NOMO-1 (cell line): ENCODE measurements at regions not wholly inside any gene's neighbourhood (a gene's known extent, or its start where the extent isn't known, plus 50 kb on each side); places are given as distances from the start of the nearest gene placed in this dataset.
A peak's percentile ranks its signal among the peaks of the same experiment; 100 is the strongest.
"Not testable (repeated sequence)": the region's sequence is repeated elsewhere in the genome, so short reads cannot be mapped to it uniquely, and the experiment has no call there.

Experiments used
- DNase-seq, 2 experiments: peaks; one replicate each; lab custom pipeline; 2025; ENCODE audit not compliant: unreplicated experiment in 2 of 2; lab: John Stamatoyannopoulos, UW

GRCh38 chr1:73859227-73859626, 338.7 kb downstream of the LRRIQ3 start:
- no peak for DNase-seq

GRCh38 chr1:73854527-73854926, 343.4 kb downstream of the LRRIQ3 start:
- no peak for DNase-seq

- DNase-seq, result no peak
Measured at GRCh38 chr1:73842436-73842835, 355.5 kb downstream of the LRRIQ3 start.

- DNase-seq, result peak in 1 of 2 experiments; percentile 6
Measured at GRCh38 chr1:73839922-73840321, 358.1 kb downstream of the LRRIQ3 start.

GRCh38 chr1:73832276-73833181, 365.4 kb downstream of the LRRIQ3 start:
- DNase-seq, result no peak

- DNase-seq, result not testable (repeated sequence)
Measured at GRCh38 chr1:73827283-73827682, 370.7 kb downstream of the LRRIQ3 start.

- no peak for DNase-seq
Measured at GRCh38 chr1:73824065-73824464, 373.9 kb downstream of the LRRIQ3 start.

- DNase-seq, result peak; percentile 10 to 27
Measured at GRCh38 chr1:73821520-73821919, 376.5 kb downstream of the LRRIQ3 start.

GRCh38 chr1:73820843-73821242, 377.1 kb downstream of the LRRIQ3 start:
- DNase-seq, result peak in 1 of 2 experiments; percentile 86

- no peak for DNase-seq
Measured at GRCh38 chr1:73813716-73814115, 384.3 kb downstream of the LRRIQ3 start.

- DNase-seq, result no peak
Measured at GRCh38 chr1:73813236-73813635, 384.7 kb downstream of the LRRIQ3 start.

- no peak for DNase-seq
Measured at GRCh38 chr1:73811798-73812197, 386.2 kb downstream of the LRRIQ3 start.

GRCh38 chr1:73804935-73805334, 393.0 kb downstream of the LRRIQ3 start:
- DNase-seq, result no peak

- no peak for DNase-seq
Measured at GRCh38 chr1:73803380-73803779, 394.6 kb downstream of the LRRIQ3 start.

GRCh38 chr1:73801912-73802429, 396.0 kb downstream of the LRRIQ3 start:
- no peak for DNase-seq

GRCh38 chr1:73800376-73800775, 397.6 kb downstream of the LRRIQ3 start:
- DNase-seq, result no peak

GRCh38 chr1:73789965-73790364, 408.0 kb downstream of the LRRIQ3 start:
- no peak for DNase-seq

GRCh38 chr1:73784026-73784425, 413.9 kb downstream of the LRRIQ3 start:
- DNase-seq, result no peak

GRCh38 chr1:73783352-73783751, 414.6 kb downstream of the LRRIQ3 start:
- no peak for DNase-seq

- no peak for DNase-seq
Measured at GRCh38 chr1:73782901-73783300, 415.1 kb downstream of the LRRIQ3 start.

- no peak for DNase-seq
Measured at GRCh38 chr1:73781251-73781650, 416.7 kb downstream of the LRRIQ3 start.

- no peak for DNase-seq
Measured at GRCh38 chr1:73778471-73778870, 419.5 kb downstream of the LRRIQ3 start.
